NCI-H446 (cell line): ENCODE measurements at regions not wholly inside any gene's neighbourhood (a gene's known extent, or its start where the extent isn't known, plus 50 kb on each side); places are given as distances from the start of the nearest gene placed in this dataset.
"Not testable (repeated sequence)": the region's sequence is repeated elsewhere in the genome, so short reads cannot be mapped to it uniquely, and the experiment has no call there.

Experiments used
- DNase-seq, 2 experiments: peaks; one replicate each; lab custom pipeline; 2025; lab: John Stamatoyannopoulos, UW

DNA sequence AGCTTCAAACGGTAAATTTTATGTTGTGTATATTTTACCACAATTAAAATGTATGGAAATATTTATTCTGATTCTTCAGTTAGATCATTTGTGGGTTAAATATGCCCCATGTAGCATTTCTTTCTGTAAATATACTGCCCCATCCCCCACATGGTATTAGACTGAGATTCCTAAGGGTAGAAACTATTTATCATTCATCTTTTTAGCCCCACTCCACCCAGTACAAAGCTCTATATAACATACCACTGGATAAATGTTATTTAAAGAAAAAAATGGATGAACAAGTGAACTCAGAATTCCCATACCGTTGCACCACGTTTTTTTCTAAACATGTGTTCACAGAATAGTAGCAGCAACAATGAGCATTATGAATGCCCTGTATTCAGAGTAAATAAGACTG lies 234.0 kb upstream of the IRF2BP2 start:
- no peak for DNase-seq

GRCh38 chr1:234842726-234843641 lies 233.0 kb upstream of the IRF2BP2 start:
- no peak for DNase-seq

DNA sequence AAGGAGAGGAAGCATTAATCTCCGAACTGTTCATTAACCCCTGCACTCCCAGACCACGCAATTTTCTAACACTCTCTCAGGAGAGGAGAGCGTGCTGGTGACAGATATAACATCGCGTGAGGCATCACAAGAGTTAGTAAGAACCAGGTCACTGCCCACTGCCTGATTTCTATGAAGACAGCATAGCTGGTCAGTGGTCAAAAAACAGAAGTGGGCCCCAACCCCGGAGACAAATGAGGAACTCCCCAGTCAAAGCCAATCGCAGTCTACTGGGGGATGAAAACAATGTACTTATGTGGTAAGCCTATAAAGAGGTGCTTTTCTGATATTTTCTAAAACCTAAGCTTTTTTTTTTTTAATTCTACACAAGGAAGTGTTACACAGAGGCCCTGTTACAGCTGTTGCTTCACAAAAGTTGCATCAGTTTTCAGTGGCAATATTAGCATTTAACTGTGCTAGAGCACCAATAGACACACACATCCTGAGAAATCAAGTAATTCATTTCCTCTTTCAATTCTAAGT lies 231.8 kb upstream of the IRF2BP2 start:
- DNase-seq, result no peak

GRCh38 chr1:234841281-234841680 lies 231.3 kb upstream of the IRF2BP2 start:
- peak in 1 of 2 experiments; percentile 10 for DNase-seq

GRCh38 chr1:234840843-234841242 lies 230.9 kb upstream of the IRF2BP2 start:
- no peak for DNase-seq

GRCh38 chr1:234840253-234840652 lies 230.3 kb upstream of the IRF2BP2 start:
- no peak for DNase-seq

DNA sequence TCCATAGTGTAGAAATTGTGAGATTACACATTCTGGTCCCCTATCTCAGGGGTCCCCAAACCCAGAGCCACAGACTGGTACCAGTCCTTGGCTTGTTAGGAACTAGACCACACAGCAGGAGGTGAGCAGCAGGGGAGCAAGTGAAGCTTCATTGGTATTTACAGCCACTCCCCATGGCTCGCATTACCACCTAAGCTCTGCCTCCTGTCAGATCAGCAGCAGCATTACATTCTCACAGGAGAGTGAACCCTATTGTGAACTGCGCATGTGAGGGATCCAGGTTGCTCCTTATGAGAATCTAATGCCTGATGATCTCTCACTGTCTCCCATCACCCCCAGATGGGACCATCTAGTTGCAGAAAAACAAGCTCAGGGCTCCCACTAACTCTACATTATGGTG lies 229.7 kb upstream of the IRF2BP2 start:
- DNase-seq, result no peak

DNA sequence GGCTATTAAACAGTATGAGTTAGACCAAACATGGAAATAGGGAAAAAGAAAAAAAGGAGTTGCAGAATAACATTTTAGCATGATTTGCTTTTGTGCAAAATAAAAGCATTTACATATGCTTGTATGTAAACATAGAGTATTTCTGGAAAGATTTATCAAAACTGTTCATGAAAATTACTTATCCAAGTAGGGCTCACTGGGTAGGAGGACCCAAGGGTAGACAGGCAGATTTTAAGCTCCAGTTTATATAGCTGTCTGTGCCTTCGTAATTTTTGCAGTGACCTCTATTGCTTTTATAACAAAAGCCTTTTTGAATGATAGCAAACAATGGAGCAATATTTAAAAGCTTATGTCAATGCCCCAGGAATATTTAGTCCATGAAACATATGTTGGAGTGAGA lies 228.8 kb upstream of the IRF2BP2 start:
- no peak for DNase-seq

- DNase-seq, result no peak
Measured at GRCh38 chr1:234838182-234838581, 228.2 kb upstream of the IRF2BP2 start.

GRCh38 chr1:234837713-234838112 lies 227.7 kb upstream of the IRF2BP2 start:
- no peak for DNase-seq

DNA sequence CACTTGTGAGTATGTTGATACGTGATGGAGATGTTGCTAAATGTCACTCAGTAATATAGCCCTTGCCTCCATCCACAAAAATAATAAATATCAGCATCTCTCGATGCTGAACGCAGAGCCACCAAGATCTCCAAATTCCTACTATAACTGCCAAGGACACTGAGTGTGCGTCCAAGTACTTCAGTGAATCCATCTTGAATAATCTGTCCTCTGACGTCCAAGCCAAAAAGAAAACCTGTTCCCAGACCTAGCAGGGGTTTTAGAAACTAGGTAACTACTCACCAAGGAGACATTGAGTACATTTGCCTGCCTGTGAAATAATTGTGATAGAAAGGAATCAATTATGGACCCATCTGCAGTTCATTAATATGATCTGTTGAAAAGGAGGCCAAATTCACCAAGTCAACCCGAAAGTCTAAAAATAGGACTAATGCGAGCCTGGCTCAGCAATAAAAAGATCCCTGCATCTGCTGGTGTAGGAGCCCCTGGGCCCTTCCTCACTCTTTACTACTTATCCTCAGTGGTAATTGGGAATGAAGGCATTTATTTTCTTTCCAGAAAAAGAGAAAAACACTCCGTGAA lies 226.9 kb upstream of the IRF2BP2 start:
- DNase-seq, result peak; percentile 27 to 62

DNA sequence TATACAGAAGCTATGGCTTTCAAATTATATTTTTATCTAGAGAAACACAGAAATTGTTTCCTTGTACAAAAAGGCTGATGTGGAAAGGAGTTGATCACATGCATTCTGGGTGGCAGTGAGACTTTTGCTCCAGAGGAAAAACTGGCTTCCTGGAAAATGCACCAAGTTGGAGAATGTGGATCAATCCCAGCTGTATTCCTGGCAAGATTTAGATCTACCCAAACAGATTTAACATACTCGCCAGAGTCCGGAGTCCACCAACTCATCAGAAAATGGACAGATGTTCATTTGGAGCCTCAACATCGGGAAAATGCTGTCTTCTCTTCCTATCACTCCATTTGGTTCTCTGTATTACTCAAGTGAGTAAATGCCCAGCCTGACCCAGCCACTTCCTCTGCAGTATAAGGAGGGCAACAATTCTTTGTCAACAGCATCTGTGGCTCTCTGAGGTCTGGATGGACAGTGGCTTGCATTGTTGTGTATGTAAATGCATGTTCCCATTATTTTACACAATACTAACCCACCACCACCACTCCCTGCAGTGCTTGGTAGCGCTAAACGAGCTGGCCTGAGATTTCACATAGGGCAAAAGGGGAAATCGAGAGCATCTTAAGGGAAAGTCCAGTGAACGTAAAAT lies 226.2 kb upstream of the IRF2BP2 start:
- DNase-seq, result peak in 1 of 2 experiments; percentile 28

- no peak for DNase-seq
Measured at GRCh38 chr1:234835239-234835638, 225.3 kb upstream of the IRF2BP2 start.

DNA sequence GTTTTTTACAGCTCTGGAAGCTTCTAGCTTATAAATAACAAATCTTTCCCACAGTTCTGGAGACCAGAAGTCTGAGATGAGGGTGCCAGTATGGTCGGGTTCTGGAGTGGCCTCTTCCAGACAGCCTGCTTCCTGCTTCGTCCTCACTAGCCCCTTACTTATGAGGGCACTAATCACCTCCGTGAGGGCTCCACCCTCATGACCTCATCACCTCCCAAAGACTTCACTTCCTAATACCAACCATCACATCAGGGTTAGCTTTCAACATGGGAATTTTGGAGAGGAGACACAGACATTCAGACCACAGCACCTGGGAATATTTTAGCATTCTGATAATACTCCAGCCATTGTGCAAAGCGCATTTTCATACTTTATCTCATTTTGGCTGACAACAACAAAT lies 223.7 kb upstream of the IRF2BP2 start:
- no peak for DNase-seq

DNA sequence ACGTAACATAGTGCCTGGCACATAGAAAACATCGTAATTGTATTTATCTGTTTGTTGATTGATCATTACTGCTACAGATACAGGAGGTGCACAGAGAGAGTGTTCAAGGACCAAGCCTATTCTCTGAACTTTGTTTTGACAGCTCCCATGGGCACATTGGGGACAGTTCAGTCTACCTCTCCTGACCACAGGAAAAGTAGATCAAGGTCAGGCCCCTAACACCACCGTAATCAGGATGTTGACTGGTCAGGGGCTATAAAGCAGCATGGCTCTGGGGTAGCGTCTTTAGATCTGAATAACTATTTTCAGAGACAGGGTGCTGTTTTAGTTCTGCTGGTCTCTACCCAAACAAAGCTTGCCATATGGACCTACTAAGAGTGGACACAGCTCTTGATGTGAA lies 223.1 kb upstream of the IRF2BP2 start:
- DNase-seq, result no peak

- DNase-seq, result no peak
Measured at GRCh38 chr1:234827656-234828055, 217.7 kb upstream of the IRF2BP2 start.

- DNase-seq, result peak in 1 of 2 experiments; percentile 19
Measured at GRCh38 chr1:234827181-234827580, 217.2 kb upstream of the IRF2BP2 start.

- no peak for DNase-seq
Measured at GRCh38 chr1:234826352-234826751, 216.4 kb upstream of the IRF2BP2 start.

DNA sequence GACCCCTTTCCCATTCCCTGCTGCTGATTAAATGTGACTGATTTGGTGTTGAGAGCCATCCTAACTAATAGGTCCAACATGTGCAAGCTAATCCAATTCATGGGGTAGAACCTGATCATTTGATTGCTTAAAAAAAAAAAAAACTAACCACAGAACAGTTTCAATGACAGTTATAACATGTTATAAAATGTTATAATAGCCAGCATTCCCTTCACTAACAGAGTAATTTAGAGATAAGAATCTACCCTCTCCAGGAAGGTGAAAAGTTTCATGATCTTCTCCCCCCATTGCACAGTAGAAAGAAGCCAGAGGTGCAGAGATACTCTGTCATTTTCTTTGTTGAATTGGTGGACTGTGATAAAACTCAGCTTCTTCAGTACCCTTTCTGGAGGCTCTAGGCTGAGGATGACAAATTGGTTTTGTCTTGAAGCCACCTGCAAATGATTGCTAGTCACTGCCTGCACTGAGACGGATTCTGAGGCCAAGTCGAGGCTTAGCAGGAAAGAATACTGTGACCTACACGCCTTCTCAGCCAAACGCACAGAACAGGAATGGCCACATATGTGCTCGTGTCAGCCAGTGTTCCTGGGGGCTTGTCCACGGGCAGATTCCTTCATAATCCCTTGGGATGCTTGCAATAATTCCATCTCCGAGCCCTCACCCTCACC lies 215.7 kb upstream of the IRF2BP2 start:
- DNase-seq, result no peak

GRCh38 chr1:234824836-234825235 lies 214.9 kb upstream of the IRF2BP2 start:
- not testable (repeated sequence) for DNase-seq

- no peak for DNase-seq
Measured at GRCh38 chr1:234823191-234824176, 213.5 kb upstream of the IRF2BP2 start.
